SK-N-SH treated with all-trans-retinoic acid at 6 μM for 48 hours (cell line): ENCODE measurements at regions not wholly inside any gene's neighbourhood (a gene's known extent, or its start where the extent isn't known, plus 50 kb on each side); places are given as distances from the start of the nearest gene placed in this dataset.
"Not testable (repeated sequence)": the region's sequence is repeated elsewhere in the genome, so short reads cannot be mapped to it uniquely, and the experiment has no call there.

Experiments
- ATAC-seq: fragments of 200-7000 bp; cut with Tn5 transposase; 3 replicates; pipeline ENCODE4 v1.9.1; 2020; ENCODE audit warnings: mild to moderate bottlenecking, moderate library complexity
- ARNTL ChIP-seq: fragments of 450-650 bp; formaldehyde crosslinking; IDR thresholded peaks from 2 replicates; pipeline ENCODE4 v1.5.0; 2020; ENCODE audit warnings: low read depth, mild to moderate bottlenecking, moderate library complexity, borderline replicate concordance
- BACH2 ChIP-seq: fragments of 250-450 bp; sonication (Bioruptor Pico); IDR thresholded peaks from 2 replicates; pipeline ENCODE4 v1.9.0; 2021; ENCODE audit warnings: mild to moderate bottlenecking, borderline replicate concordance
- CREB5 ChIP-seq: fragments of 250-450 bp; sonication (Bioruptor Pico); IDR thresholded peaks from 2 replicates; pipeline ENCODE4 v1.5.1; 2020; ENCODE audit warnings: low read depth, mild to moderate bottlenecking, moderate library complexity
- CSDC2 ChIP-seq: fragments of 250-450 bp; sonication (Bioruptor Pico); IDR thresholded peaks from 2 replicates; pipeline ENCODE4 v1.5.0; 2020; ENCODE audit warnings: mild to moderate bottlenecking, moderate library complexity
- CSRNP3 ChIP-seq: fragments of 250-450 bp; sonication (Bioruptor Pico); IDR thresholded peaks from 2 replicates; pipeline ENCODE4 v1.5.1; 2021; ENCODE audit warnings: mild to moderate bottlenecking, moderate library complexity
- ESRRG ChIP-seq: fragments of 250-450 bp; sonication (Bioruptor Pico); IDR thresholded peaks from 2 replicates; pipeline ENCODE4 v1.6.1; 2021; ENCODE audit warnings: mild to moderate bottlenecking
- GLIS3 ChIP-seq: fragments of 250-450 bp; sonication (Bioruptor Pico); IDR thresholded peaks from 2 replicates; pipeline ENCODE4 v1.5.0; 2020; ENCODE audit warnings: mild to moderate bottlenecking, moderate library complexity
- ISL1 ChIP-seq: fragments of 250-450 bp; sonication (Bioruptor Pico); IDR thresholded peaks from 2 replicates; pipeline ENCODE4 v2.1.2; 2022; ENCODE audit warnings: mild to moderate bottlenecking, moderate library complexity
- OSR1 ChIP-seq: fragments of 250-450 bp; sonication (Bioruptor Pico); IDR thresholded peaks from 2 replicates; pipeline ENCODE4 v1.8.0; 2022; ENCODE audit warnings: moderate library complexity, mild to moderate bottlenecking, inconsistent platforms
- PATZ1 ChIP-seq: fragments of 250-450 bp; sonication (Bioruptor Pico); IDR thresholded peaks from 2 replicates; pipeline ENCODE4 v1.8.0; 2020; ENCODE audit warnings: mild to moderate bottlenecking, moderate library complexity, borderline replicate concordance
- POU6F1 ChIP-seq: fragments of 250-450 bp; sonication (Bioruptor Pico); IDR thresholded peaks from 2 replicates; pipeline ENCODE4 v1.8.0; 2021; ENCODE audit warnings: low read depth, mild to moderate bottlenecking, moderate library complexity, borderline replicate concordance
- PPARA ChIP-seq: fragments of 250-450 bp; sonication (Bioruptor Pico); IDR thresholded peaks from 2 replicates; pipeline ENCODE4 v1.5.0; 2020; ENCODE audit warnings: mild to moderate bottlenecking, borderline replicate concordance
- RARB ChIP-seq: fragments of 250-450 bp; sonication (Bioruptor Pico); IDR thresholded peaks from 2 replicates; pipeline ENCODE4 v1.8.0; 2021; ENCODE audit warnings: mild to moderate bottlenecking, moderate library complexity
- SNAI2 ChIP-seq: fragments of 250-450 bp; sonication (Bioruptor Pico); IDR thresholded peaks from 2 replicates; pipeline ENCODE4 v1.5.0; 2020; ENCODE audit warnings: mild to moderate bottlenecking, moderate library complexity
- TCF4 ChIP-seq: fragments of 250-450 bp; sonication (Bioruptor Pico); IDR thresholded peaks from 2 replicates; pipeline ENCODE4 v1.8.0; 2021; ENCODE audit warnings: mild to moderate bottlenecking, moderate library complexity, borderline replicate concordance
- TOX ChIP-seq: fragments of 250-450 bp; sonication (Bioruptor Pico); IDR thresholded peaks from 2 replicates; pipeline ENCODE4 v1.8.0; 2021; ENCODE audit warnings: mild to moderate bottlenecking, moderate library complexity, borderline replicate concordance
- ZC3H10 ChIP-seq: fragments of 250-450 bp; sonication (Bioruptor Pico); IDR thresholded peaks from 2 replicates; pipeline ENCODE4 v1.5.1; 2021; ENCODE audit warnings: mild to moderate bottlenecking, moderate library complexity
- ZFP3 ChIP-seq: fragments of 250-450 bp; sonication (Bioruptor Pico); IDR thresholded peaks from 2 replicates; pipeline ENCODE4 v1.5.0; 2020; ENCODE audit warnings: mild to moderate bottlenecking, moderate library complexity
- ZFP30 ChIP-seq: fragments of 450-650 bp; formaldehyde crosslinking; IDR thresholded peaks from 2 replicates; pipeline ENCODE4 v1.5.0; 2022; ENCODE audit warnings: mild to moderate bottlenecking, moderate library complexity
- ZNF565 ChIP-seq: fragments of 450-650 bp; formaldehyde crosslinking; conservative IDR thresholded peaks from 2 replicates; pipeline ENCODE4 v1.5.0; 2020; ENCODE audit warnings: low read depth, mild to moderate bottlenecking, moderate library complexity
- ZNF70 ChIP-seq: fragments of 450-650 bp; formaldehyde crosslinking; IDR thresholded peaks from 2 replicates; pipeline ENCODE4 v1.5.0; 2020; ENCODE audit warnings: mild to moderate bottlenecking, moderate library complexity
- ZNF8 ChIP-seq: fragments of 450-650 bp; formaldehyde crosslinking; IDR thresholded peaks from 2 replicates; pipeline ENCODE4 v1.5.0; 2020; ENCODE audit warnings: mild to moderate bottlenecking, moderate library complexity

- ATAC-seq: not testable (repeated sequence)
Measured at GRCh38 chr6:21282360-21282759, 311.2 kb upstream of the SOX4 start.

GRCh38 chr6:21284166-21284565, 309.4 kb upstream of the SOX4 start:
- ATAC-seq: no peak
- TF ChIP-seq GLIS3 (CRISPR knock-in tag) (no peak), OSR1 (CRISPR knock-in tag) (no peak), ESRRG (CRISPR knock-in tag) (no peak), ZNF565 (CRISPR knock-in tag) (no peak), CSRNP3 (CRISPR knock-in tag) (no peak), ARNTL (CRISPR knock-in tag) (no peak), ZFP3 (CRISPR knock-in tag) (no peak), ISL1 (CRISPR knock-in tag) (no peak), CREB5 (CRISPR knock-in tag) (no peak)
- TF ChIP-seq, all 23 proteins: peak for 0

GRCh38 chr6:21284706-21285105, 308.8 kb upstream of the SOX4 start:
- ATAC-seq: no peak
- TF ChIP-seq PPARA (CRISPR knock-in tag) (no peak), OSR1 (CRISPR knock-in tag) (no peak), ARNTL (CRISPR knock-in tag) (no peak), SNAI2 (CRISPR knock-in tag) (no peak), POU6F1 (CRISPR knock-in tag) (no peak), GLIS3 (CRISPR knock-in tag) (no peak), RARB (no peak), TCF4 (CRISPR knock-in tag) (no peak), ZFP30 (CRISPR knock-in tag) (no peak), BACH2 (CRISPR knock-in tag) (no peak), PATZ1 (CRISPR knock-in tag) (no peak)

GRCh38 chr6:21294144-21294543, 299.4 kb upstream of the SOX4 start:
- TF ChIP-seq ZC3H10 (CRISPR knock-in tag) (no peak), ZNF70 (CRISPR knock-in tag) (no peak), ZNF8 (CRISPR knock-in tag) (no peak), BACH2 (CRISPR knock-in tag) (no peak), SNAI2 (CRISPR knock-in tag) (no peak), ZNF565 (CRISPR knock-in tag) (no peak)
- ATAC-seq: no peak

- TF ChIP-seq ESRRG (CRISPR knock-in tag) (no peak), ZC3H10 (CRISPR knock-in tag) (no peak), PPARA (CRISPR knock-in tag) (no peak), CSRNP3 (CRISPR knock-in tag) (no peak), POU6F1 (CRISPR knock-in tag) (no peak), BACH2 (CRISPR knock-in tag) (no peak), RARB (no peak), ZNF565 (CRISPR knock-in tag) (no peak), ZNF70 (CRISPR knock-in tag) (no peak), TOX (CRISPR knock-in tag) (no peak), SNAI2 (CRISPR knock-in tag) (no peak), CSDC2 (no peak)
- no peak for ATAC-seq
Measured at GRCh38 chr6:21295506-21296240, 297.9 kb upstream of the SOX4 start.
